Omental fat pad (tissue), 3 donors: ENCODE measurements at regions not wholly inside any gene's neighbourhood (a gene's known extent, or its start where the extent isn't known, plus 50 kb on each side); places are given as distances from the start of the nearest gene placed in this dataset.

Experiments
- ATAC-seq: fragments of 150-250 bp; one replicate; pipeline ENCODE4 v1.9.1; 2016; ENCODE audit warnings: mild to moderate bottlenecking, moderate library complexity; ENCODE audit not compliant: low FRiP score
- DNase-seq: peaks from one replicate; pipeline ENCODE4 v3.0.0-alpha.2; 2019; ENCODE audit warnings: low spot score
- TF ChIP-seq, protein P1 (sequence below), 3 donors: fragments of 450-650 bp; IDR thresholded peaks; one replicate each; pipeline ENCODE4 v1.5.1; 2016 to 2017; ENCODE audit warnings: antibody characterized with exemption in 3 of 3, mild to moderate bottlenecking in 3 of 3, moderate library complexity in 2 of 3

- ATAC-seq, result no peak
- TF ChIP-seq, protein P1, sequence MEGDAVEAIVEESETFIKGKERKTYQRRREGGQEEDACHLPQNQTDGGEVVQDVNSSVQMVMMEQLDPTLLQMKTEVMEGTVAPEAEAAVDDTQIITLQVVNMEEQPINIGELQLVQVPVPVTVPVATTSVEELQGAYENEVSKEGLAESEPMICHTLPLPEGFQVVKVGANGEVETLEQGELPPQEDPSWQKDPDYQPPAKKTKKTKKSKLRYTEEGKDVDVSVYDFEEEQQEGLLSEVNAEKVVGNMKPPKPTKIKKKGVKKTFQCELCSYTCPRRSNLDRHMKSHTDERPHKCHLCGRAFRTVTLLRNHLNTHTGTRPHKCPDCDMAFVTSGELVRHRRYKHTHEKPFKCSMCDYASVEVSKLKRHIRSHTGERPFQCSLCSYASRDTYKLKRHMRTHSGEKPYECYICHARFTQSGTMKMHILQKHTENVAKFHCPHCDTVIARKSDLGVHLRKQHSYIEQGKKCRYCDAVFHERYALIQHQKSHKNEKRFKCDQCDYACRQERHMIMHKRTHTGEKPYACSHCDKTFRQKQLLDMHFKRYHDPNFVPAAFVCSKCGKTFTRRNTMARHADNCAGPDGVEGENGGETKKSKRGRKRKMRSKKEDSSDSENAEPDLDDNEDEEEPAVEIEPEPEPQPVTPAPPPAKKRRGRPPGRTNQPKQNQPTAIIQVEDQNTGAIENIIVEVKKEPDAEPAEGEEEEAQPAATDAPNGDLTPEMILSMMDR (IDR thresholded peaks at IDR 0.05), result no peak
- DNase-seq, result no peak
These were observed 495.1 kb upstream of the FAM241A start for GRCh38 chr4:111650146-111650545.

DNA sequence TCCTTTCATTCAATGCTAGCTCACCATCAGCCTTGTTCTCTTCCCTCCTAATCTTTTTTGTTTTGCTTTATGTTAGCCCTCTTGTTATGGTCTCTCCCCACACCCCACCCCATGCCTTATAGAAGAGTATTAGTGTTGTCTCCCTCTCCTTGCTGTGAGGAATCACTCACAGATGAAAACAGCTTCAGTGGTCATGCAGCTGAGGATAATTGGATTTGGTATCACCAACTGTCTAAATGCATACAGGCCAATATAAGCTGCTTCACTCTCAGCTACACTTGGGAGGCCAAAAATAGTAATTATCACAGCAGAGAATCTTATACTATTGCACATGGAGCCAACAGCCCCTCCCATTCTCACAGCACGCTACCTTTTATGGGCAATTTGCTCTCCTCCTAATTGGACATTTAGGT is 494.6 kb upstream of the FAM241A start:
- DNase-seq (no peak), ATAC-seq (no peak)
- TF ChIP-seq, protein P1 (IDR thresholded peaks at IDR 0.05), result no peak

- no peak for DNase-seq
- TF ChIP-seq, protein P1 (IDR thresholded peaks at IDR 0.05), result no peak
These were observed 493.0 kb upstream of the FAM241A start for GRCh38 chr4:111652236-111652635.

DNA sequence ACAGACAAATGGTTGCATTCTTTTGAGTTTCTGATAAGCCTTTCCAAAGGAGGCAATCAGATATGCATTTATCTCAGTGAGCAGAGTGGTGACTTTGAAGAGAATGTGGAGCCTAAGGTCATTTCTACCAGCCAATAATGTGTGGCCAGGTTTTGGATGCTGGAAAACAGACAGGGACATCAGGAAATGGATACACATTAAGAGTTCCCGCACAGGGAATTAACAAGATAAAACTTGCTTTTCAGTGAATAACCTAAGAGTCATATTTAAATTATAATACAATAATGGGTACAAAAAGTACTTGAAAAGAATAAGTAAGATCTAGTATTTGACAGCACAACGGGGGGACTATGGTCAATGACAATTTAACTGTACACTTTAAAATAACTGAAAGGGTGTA is 492.3 kb upstream of the FAM241A start:
- TF ChIP-seq, protein P1 (IDR thresholded peaks at IDR 0.05), result no peak
- ATAC-seq (no peak), DNase-seq (no peak)

More at GRCh38 chr4:111652236-111652635, 493.0 kb upstream of the FAM241A start:
- no peak for ATAC-seq

- DNase-seq, result no peak
- TF ChIP-seq, protein P1 (IDR thresholded peaks at IDR 0.05), result no peak
- no peak for ATAC-seq
These were observed 482.8 kb upstream of the FAM241A start for GRCh38 chr4:111662496-111662895.

DNA sequence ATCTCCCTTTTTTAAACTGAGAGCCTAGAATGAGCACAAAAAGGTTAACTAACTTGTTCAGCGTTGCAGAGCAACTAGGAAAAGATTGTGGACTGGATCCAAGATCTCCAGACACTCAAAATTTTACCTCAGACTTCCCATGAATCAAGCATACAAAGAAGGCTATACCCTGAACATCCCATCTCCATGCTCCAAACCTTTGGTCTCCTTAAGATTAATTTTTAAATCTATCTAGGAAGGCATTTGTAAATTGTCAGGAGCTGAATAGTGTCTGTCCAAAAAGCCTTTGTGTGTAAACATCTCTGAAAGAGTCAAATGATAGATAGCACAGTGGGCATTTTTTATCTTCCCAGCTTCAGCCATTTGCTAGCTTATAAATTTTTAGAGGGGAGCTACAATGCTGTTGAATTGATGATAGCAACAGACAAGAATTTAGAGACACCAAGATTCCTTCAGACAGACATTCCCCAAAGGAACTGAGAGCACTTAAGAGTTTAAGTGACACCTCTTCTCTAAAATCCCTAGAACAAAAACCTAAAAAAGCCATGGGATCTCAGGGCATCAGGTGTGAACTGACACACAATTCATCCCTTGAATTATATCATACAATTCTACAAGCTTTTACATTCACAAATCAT is 480.8 kb upstream of the FAM241A start:
- DNase-seq, result no peak
- no peak for ATAC-seq
- TF ChIP-seq, protein P1 (IDR thresholded peaks at IDR 0.05), result no peak

DNA sequence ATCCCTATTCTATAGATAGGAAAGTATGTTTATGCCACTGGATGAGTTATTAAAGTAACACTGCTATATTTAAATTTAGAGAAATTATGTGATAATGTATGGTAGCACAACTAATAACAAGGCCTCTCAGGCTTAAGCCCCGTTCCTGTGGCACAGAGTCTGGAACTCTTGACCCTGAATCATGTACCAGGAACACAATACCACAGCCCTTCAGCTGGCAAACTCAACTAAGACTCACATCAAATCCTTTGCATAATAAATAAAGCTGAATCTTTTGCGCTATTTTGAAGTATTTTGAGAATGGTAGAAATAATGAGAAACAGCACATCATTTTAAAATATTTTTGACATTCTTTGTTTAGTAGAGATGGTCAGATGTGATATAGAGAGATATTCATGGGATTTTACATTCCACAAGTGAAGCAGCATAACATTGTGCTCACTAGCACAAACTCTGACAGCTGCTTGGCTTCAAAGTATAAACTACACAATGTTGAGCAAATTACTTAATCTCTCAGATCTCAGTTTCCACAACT is 478.4 kb upstream of the FAM241A start:
- TF ChIP-seq, protein P1 (IDR thresholded peaks at IDR 0.05), result no peak
- DNase-seq, result no peak
- no peak for ATAC-seq
